ENCODE measurements at regions not wholly inside any gene's neighbourhood (a gene's known extent, or its start where the extent isn't known, plus 50 kb on each side); places are given as distances from the start of the nearest gene placed in this dataset.

GRCh38 chr2:220106065-220106464 lies 478.6 kb downstream of the SLC4A3 start:
- Histone ChIP-seq H3K9me3 (no peaks in the 10 kb centered on the region), H3K4me3 (no peak overlapping the region), H3K4me2 (peak overlapping the region; percentile 70; the same call in 1 of the 2 replicates), H4K20me1 (no peaks in the 10 kb centered on the region), H3K27ac (no peak overlapping the region), H3K9ac (no peak overlapping the region), H3K27me3 (no peaks in the 10 kb centered on the region), H3K36me3 (no peaks in the 10 kb centered on the region), H3K4me1 (peaks cover 18% of the 10 kb centered on the region)
- no peak for TF ChIP-seq Cebpa-rat (IDR thresholded peaks at IDR 0.05)

GRCh38 chr2:220107380-220107791 lies 480.0 kb downstream of the SLC4A3 start:
- Histone ChIP-seq H3K27ac (no peak overlapping the region), H3K9ac (no peak overlapping the region), H3K9me3 (no peaks in the 10 kb centered on the region), H3K4me2 (no peak overlapping the region), H4K20me1 (no peaks in the 10 kb centered on the region), H3K27me3 (no peaks in the 10 kb centered on the region), H3K4me3 (no peak overlapping the region), H3K4me1 (peaks cover 18% of the 10 kb centered on the region), H3K36me3 (no peaks in the 10 kb centered on the region)
- TF ChIP-seq Cebpa-rat (IDR thresholded peaks at IDR 0.05) = no peak

- Histone ChIP-seq H3K4me3 (no peak overlapping the region), H4K20me1 (no peaks in the 10 kb centered on the region), H3K4me1 (no peaks in the 10 kb centered on the region), H3K9ac (no peak overlapping the region), H3K4me2 (no peak overlapping the region), H3K27me3 (no peaks in the 10 kb centered on the region), H3K27ac (no peak overlapping the region), H3K9me3 (no peaks in the 10 kb centered on the region), H3K36me3 (no peaks in the 10 kb centered on the region)
- no peak for TF ChIP-seq Cebpa-rat (IDR thresholded peaks at IDR 0.05)
Measured at GRCh38 chr2:220114443-220114842, 487.0 kb downstream of the SLC4A3 start.

GRCh38 chr2:220117025-220117424 lies 489.6 kb downstream of the SLC4A3 start:
- H3K9me3 ChIP-seq = no peaks in the 10 kb centered on the region
- H3K9ac ChIP-seq = no peak overlapping the region
- H3K27me3 ChIP-seq = no peaks in the 10 kb centered on the region
- H4K20me1 ChIP-seq = no peaks in the 10 kb centered on the region
- no peak overlapping the region for H3K27ac ChIP-seq
- TF ChIP-seq Cebpa-rat (IDR thresholded peaks at IDR 0.05) = no peak
- no peak overlapping the region for H3K4me3 ChIP-seq
- H3K4me2 ChIP-seq = no peak overlapping the region
- H3K36me3 ChIP-seq = no peaks in the 10 kb centered on the region
- no peaks in the 10 kb centered on the region for H3K4me1 ChIP-seq

- H3K4me2 ChIP-seq = no peak overlapping the region
- H3K9me3 ChIP-seq = no peaks in the 10 kb centered on the region
- H3K27me3 ChIP-seq = no peaks in the 10 kb centered on the region
- no peaks in the 10 kb centered on the region for H3K4me1 ChIP-seq
- H3K36me3 ChIP-seq = no peaks in the 10 kb centered on the region
- H4K20me1 ChIP-seq = no peaks in the 10 kb centered on the region
- TF ChIP-seq Cebpa-rat (IDR thresholded peaks at IDR 0.05) = no peak
- no peak overlapping the region for H3K4me3 ChIP-seq
- H3K9ac ChIP-seq = no peak overlapping the region
- H3K27ac ChIP-seq = no peak overlapping the region
Measured at GRCh38 chr2:220120041-220120440, 492.6 kb downstream of the SLC4A3 start.

GRCh38 chr2:220123751-220124150 lies 496.3 kb downstream of the SLC4A3 start:
- no peak for TF ChIP-seq Cebpa-rat (IDR thresholded peaks at IDR 0.05)
- Histone ChIP-seq H3K36me3 (no peaks in the 10 kb centered on the region), H4K20me1 (no peaks in the 10 kb centered on the region)

DNA sequence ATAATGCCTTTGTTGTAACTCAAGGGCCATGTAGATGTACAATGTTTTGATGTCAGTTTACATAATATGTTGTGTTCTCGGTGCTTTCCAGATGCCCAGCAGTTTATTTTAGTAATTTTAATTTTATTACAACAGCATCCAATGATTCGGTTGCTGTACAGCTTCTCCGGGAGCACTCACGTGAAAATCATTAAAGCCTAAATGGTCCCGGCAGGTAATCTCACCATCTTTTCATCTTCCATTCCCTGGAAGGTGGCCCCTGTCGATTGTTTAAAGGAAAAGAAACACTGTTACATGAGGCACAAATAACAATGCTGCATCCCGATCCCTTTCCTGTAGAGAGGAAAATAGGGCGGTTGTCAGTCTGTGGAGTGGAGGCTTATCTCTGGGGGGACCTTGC lies 498.1 kb downstream of the SLC4A3 start:
- Histone ChIP-seq H3K9me3 (peaks cover 7% of the 10 kb centered on the region), H3K4me2 (no peak overlapping the region), H3K9ac (no peak overlapping the region), H3K4me1 (no peaks in the 10 kb centered on the region), H3K27me3 (no peaks in the 10 kb centered on the region), H3K4me3 (no peak overlapping the region), H4K20me1 (no peaks in the 10 kb centered on the region), H3K27ac (no peak overlapping the region), H3K36me3 (0 out of 2 replicates have a peak, but pooled peaks cover 3% of the 10 kb centered on the region)
- no peak for TF ChIP-seq Cebpa-rat (IDR thresholded peaks at IDR 0.05)

More at GRCh38 chr2:220123751-220124150, 496.3 kb downstream of the SLC4A3 start:
- Histone ChIP-seq H3K27me3 (no peaks in the 10 kb centered on the region), H3K4me2 (no peak overlapping the region), H3K9ac (no peak overlapping the region), H3K9me3 (no peaks in the 10 kb centered on the region), H3K27ac (no peak overlapping the region), H3K4me1 (no peaks in the 10 kb centered on the region), H3K4me3 (no peak overlapping the region)

- Histone ChIP-seq H3K4me2 (no peak overlapping the region), H3K4me1 (no peaks in the 10 kb centered on the region), H3K27me3 (no peaks in the 10 kb centered on the region), H3K9me3 (peaks cover 17% of the 10 kb centered on the region), H4K20me1 (no peaks in the 10 kb centered on the region), H3K36me3 (0 out of 2 replicates have a peak, but pooled peaks cover 3% of the 10 kb centered on the region), H3K4me3 (no peak overlapping the region), H3K27ac (no peak overlapping the region), H3K9ac (no peak overlapping the region)
- no peak for TF ChIP-seq Cebpa-rat (IDR thresholded peaks at IDR 0.05)
Measured at GRCh38 chr2:220127311-220127710, 499.9 kb downstream of the SLC4A3 start.

DNA sequence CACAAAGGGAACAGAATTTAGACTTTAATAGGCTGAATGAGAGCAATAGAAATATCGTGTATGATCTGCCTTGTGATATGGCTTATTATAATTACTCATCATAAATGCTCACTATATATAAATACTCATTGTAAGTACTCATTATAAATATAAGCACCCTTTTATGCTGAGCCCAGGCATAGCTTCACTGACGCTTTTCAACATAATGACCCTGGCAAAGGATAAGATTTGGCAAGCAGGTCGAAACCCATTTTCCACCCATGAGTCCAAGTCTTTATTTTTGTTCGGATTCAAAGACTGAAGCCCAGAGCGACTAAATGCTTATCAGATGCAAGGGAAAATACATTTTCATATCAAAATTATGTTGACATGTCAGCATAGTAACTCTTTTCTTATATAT lies 500.4 kb downstream of the SLC4A3 start:
- H3K4me1 ChIP-seq = no peaks in the 10 kb centered on the region
- H3K27ac ChIP-seq = no peak overlapping the region
- peaks cover 17% of the 10 kb centered on the region for H3K9me3 ChIP-seq
- no peaks in the 10 kb centered on the region for H4K20me1 ChIP-seq
- H3K4me3 ChIP-seq = no peak overlapping the region
- 0 out of 2 replicates have a peak, but pooled peaks cover 3% of the 10 kb centered on the region for H3K36me3 ChIP-seq
- H3K27me3 ChIP-seq = no peaks in the 10 kb centered on the region
- H3K4me2 ChIP-seq = no peak overlapping the region
- H3K9ac ChIP-seq = no peak overlapping the region
- no peak for TF ChIP-seq Cebpa-rat (IDR thresholded peaks at IDR 0.05)

- no peak overlapping the region for H3K4me2 ChIP-seq
- H3K4me3 ChIP-seq = no peak overlapping the region
- H4K20me1 ChIP-seq = no peaks in the 10 kb centered on the region
- H3K4me1 ChIP-seq = no peaks in the 10 kb centered on the region
- no peak for TF ChIP-seq Cebpa-rat (IDR thresholded peaks at IDR 0.05)
- H3K9me3 ChIP-seq = peaks cover 17% of the 10 kb centered on the region
- H3K36me3 ChIP-seq = 0 out of 2 replicates have a peak, but pooled peaks cover 3% of the 10 kb centered on the region
- H3K9ac ChIP-seq = no peak overlapping the region
- no peaks in the 10 kb centered on the region for H3K27me3 ChIP-seq
- H3K27ac ChIP-seq = no peak overlapping the region
Measured at GRCh38 chr2:220129391-220129790, 502.0 kb downstream of the SLC4A3 start.
